NB4 (cell line): ENCODE measurements at regions not wholly inside any gene's neighbourhood (a gene's known extent, or its start where the extent isn't known, plus 50 kb on each side); places are given as distances from the start of the nearest gene placed in this dataset.

ENCODE experiments used
- DNase-seq: peaks from one replicate; pipeline ENCODE4 v3.0.0; 2010; ENCODE audit warnings: low read depth
- H3K4me3 ChIP-seq: one replicate; pipeline ENCODE4 v1.5.1; 2011; ENCODE audit warnings: mild to moderate bottlenecking, low read depth, low read length, moderate library complexity
- MAX ChIP-seq: IDR thresholded peaks from 2 replicates; pipeline ENCODE4 v1.6.1; 2011; ENCODE audit warnings: low read depth, low read length
- MYC ChIP-seq: IDR thresholded peaks from 2 replicates; pipeline ENCODE4 v1.6.1; 2011; ENCODE audit warnings: low read depth, low read length
- POLR2A ChIP-seq: IDR thresholded peaks from 2 replicates; pipeline ENCODE4 v1.6.1; 2011; ENCODE audit warnings: mild to moderate bottlenecking; ENCODE audit not compliant: insufficient read length; ENCODE audit errors: extremely low read depth
- TF ChIP-seq, protein P1 (sequence below): IDR thresholded peaks from one replicate; pipeline ENCODE4 v1.5.1; 2012; ENCODE audit warnings: low read depth, low read length

GRCh38 chrX:56066016-56066415 lies 166.1 kb upstream of the KLF8 start:
- TF ChIP-seq MYC (no peak), MAX (no peak), POLR2A (no peak)
- TF ChIP-seq, protein P1, sequence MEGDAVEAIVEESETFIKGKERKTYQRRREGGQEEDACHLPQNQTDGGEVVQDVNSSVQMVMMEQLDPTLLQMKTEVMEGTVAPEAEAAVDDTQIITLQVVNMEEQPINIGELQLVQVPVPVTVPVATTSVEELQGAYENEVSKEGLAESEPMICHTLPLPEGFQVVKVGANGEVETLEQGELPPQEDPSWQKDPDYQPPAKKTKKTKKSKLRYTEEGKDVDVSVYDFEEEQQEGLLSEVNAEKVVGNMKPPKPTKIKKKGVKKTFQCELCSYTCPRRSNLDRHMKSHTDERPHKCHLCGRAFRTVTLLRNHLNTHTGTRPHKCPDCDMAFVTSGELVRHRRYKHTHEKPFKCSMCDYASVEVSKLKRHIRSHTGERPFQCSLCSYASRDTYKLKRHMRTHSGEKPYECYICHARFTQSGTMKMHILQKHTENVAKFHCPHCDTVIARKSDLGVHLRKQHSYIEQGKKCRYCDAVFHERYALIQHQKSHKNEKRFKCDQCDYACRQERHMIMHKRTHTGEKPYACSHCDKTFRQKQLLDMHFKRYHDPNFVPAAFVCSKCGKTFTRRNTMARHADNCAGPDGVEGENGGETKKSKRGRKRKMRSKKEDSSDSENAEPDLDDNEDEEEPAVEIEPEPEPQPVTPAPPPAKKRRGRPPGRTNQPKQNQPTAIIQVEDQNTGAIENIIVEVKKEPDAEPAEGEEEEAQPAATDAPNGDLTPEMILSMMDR: no peak
- no peak overlapping the region for H3K4me3 ChIP-seq
- no peak for DNase-seq

DNA sequence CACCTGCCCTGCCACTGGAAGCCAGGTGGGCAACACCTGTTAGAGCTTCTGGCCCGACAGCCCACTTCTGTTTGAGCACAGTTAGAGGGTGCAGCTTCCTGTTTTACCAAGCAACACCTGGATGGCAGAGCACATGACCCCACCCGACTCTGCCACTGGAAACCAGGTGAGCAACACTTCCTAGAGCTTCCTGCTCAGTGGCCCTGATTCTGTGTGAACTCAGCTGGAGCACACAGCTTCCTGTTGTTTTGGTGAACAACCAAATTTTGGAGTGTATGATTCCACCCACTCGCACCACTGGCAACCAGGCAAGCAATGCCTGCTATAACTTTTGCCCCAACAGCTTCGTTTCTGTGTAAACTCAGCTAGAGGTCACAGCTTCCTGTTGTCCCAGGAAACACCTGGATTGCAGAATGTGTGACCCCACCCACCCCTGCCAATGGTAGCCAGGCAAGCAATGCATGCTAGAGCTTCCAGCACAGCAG lies 163.8 kb upstream of the KLF8 start:
- DNase-seq: no peak
- H3K4me3 ChIP-seq: no peak overlapping the region
- TF ChIP-seq, protein P1: no peak
- TF ChIP-seq MAX (no peak), POLR2A (no peak), MYC (no peak)

DNA sequence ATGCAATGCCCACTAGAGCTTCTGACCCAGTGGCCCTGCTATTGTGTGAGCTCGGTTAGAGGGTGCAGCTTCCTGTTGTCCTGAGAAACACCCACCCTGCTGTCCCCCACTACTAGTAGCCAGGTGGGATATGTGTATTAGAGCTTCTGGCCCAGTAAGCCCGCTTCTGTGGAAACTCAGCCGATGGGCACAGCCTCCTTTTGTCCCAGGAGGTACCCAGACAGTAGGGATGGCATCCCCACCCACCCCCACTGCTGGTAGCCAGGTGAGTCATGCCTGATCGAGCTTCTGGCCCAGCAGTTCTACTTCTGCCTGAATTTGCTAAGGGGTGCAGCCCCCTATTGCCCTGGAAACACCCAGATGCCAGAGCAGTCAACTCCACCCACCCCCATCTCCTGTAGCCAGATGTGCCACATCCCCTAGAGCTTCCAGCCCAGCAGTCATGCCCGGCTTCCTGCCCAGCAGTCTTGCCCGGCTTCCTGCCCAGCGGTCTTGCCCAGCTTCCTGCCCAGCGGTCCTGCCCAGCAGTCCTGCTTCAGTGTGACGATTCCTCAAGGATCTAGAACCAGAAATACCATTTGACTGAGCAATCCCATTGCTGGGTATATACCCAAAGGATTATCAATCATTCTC lies 162.7 kb upstream of the KLF8 start:
- no peak overlapping the region for H3K4me3 ChIP-seq
- TF ChIP-seq, protein P1: no peak
- TF ChIP-seq MYC (no peak), POLR2A (no peak), MAX (no peak)
- DNase-seq: no peak

DNA sequence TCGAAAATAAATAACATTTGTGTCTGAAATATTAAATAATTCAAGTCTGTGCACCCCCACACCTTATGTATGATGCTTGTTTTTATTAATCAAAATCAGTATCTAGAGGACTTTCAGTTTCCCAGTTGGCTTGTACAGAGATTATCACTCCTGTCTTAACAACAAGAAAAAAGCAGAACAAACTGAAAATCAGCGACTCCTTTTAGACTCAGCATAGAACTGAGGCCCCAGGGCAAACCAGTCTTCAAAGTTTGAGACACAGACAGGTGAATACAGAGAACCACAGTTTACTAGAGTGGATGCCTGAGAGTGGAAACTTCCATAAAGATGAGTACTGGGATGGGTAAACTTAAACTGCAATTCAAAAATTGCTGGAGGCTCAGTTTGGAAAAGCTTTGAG lies 142.8 kb upstream of the KLF8 start:
- TF ChIP-seq POLR2A (no peak), MAX (no peak), MYC (no peak)
- TF ChIP-seq, protein P1: no peak
- no peak for DNase-seq
- H3K4me3 ChIP-seq: no peak overlapping the region

DNA sequence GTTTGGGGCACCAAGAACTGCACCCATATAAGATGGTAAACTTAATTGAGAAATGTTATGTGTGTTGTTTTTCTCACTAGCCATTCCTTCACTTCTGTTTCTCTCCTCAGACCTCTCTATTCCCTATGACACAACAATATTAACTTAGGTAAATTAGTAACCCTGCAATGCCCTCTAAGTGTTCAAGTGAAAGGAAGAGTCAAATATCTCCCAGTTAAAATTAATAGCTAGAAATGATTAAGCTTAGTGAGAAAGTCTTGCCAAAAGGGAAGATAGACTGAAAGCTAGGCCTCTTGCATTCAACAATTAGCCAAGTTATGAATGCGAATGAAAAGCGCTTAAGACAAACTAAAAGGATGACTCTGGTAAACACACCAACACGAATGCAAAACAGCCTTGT lies 132.9 kb upstream of the KLF8 start:
- H3K4me3 ChIP-seq: no peak overlapping the region
- TF ChIP-seq, protein P1: no peak
- no peak for TF ChIP-seq MYC
- no peak for TF ChIP-seq MAX
- no peak for TF ChIP-seq POLR2A
- no peak for DNase-seq

GRCh38 chrX:56107320-56107719 lies 124.8 kb upstream of the KLF8 start:
- H3K4me3 ChIP-seq: no peak overlapping the region
- no peak for DNase-seq
- TF ChIP-seq MYC (no peak), MAX (no peak), POLR2A (no peak)
- TF ChIP-seq, protein P1: no peak
